Calu3 (cell line): ENCODE measurements at regions not wholly inside any gene's neighbourhood (a gene's known extent, or its start where the extent isn't known, plus 50 kb on each side); places are given as distances from the start of the nearest gene placed in this dataset.

Source experiments
- BruUV-seq: library from RNA; stranded (reverse); fragments of 400-500 nt; replicated peaks from 2 replicates; lab custom pipeline; 2021; lab: Mats Ljungman, UMichigan
- CTCF ChIA-PET: fragments of 300-600 bp; sonication (Branson Sonifier 250); formaldehyde crosslinking; loops from one replicate; lab custom pipeline; 2022; ENCODE audit warnings: antibody characterized with exemption; lab: Charles Lee
- DNase-seq: peaks from one replicate; pipeline ENCODE4 v3.0.0; 2022
- H3K27ac Mint-ChIP-seq: one replicate; pipeline ENCODE4 v1.8.0; 2022; ENCODE audit warnings: mixed read lengths; ENCODE audit not compliant: unreplicated experiment
- H3K27me3 Mint-ChIP-seq: one replicate; pipeline ENCODE4 v1.8.0; 2022; ENCODE audit warnings: mixed read lengths; ENCODE audit not compliant: unreplicated experiment
- H3K36me3 Mint-ChIP-seq: one replicate; pipeline ENCODE4 v1.8.0; 2022; ENCODE audit warnings: mild to moderate bottlenecking, moderate library complexity, mixed read lengths; ENCODE audit not compliant: insufficient read depth, unreplicated experiment
- H3K4me1 Mint-ChIP-seq: one replicate; pipeline ENCODE4 v1.8.0; 2022; ENCODE audit warnings: mild to moderate bottlenecking, low read depth, mixed read lengths; ENCODE audit not compliant: unreplicated experiment
- H3K4me3 Mint-ChIP-seq: one replicate; pipeline ENCODE4 v1.8.0; 2022; ENCODE audit warnings: mild to moderate bottlenecking, low read depth, moderate library complexity, mixed read lengths; ENCODE audit not compliant: unreplicated experiment
- H3K9me3 Mint-ChIP-seq: one replicate; pipeline ENCODE4 v1.8.0; 2022; ENCODE audit warnings: low read depth, mixed read lengths; ENCODE audit not compliant: unreplicated experiment
- intact Hi-C: fragments of 100-400 bp; cut with micrococcal nuclease; formaldehyde crosslinking; loops from one replicate; pipeline ENCODE4 v1.10.0; 2022; ENCODE audit not compliant: unreplicated experiment
- TF ChIP-seq, protein P1 (sequence below): fragments of 200-600 bp; IDR thresholded peaks from one replicate; pipeline ENCODE4 v1.8.0; 2022; ENCODE audit warnings: antibody characterized with exemption; ENCODE audit not compliant: unreplicated experiment

DNA sequence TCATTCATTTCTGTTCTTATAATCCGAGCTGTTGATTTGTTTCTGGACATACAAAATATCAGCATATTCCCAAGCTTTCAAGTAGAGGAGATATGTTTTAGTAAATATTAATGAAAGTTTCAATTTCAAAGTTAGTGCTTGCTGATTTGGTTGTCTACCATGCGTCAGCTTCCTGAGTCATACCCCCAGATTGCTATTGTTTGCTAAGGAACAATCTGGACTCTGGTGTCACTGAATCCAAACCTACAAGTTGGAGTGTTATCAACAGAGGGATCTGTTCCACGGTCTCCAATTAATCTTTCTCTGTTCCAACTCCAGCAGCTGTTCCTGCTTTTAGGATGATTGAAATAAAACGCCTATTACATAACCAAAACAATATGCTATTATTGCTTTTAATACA is 96.1 kb upstream of the FAM9A start:
- Mint-ChIP-seq H3K4me3 (no peak overlapping the region), H3K4me1 (no peaks in the 10 kb centered on the region), H3K9me3 (no peaks in the 10 kb centered on the region), H3K36me3 (no peaks in the 10 kb centered on the region), H3K27ac (no peak overlapping the region), H3K27me3 (no peaks in the 10 kb centered on the region)
- TF ChIP-seq, protein P1, sequence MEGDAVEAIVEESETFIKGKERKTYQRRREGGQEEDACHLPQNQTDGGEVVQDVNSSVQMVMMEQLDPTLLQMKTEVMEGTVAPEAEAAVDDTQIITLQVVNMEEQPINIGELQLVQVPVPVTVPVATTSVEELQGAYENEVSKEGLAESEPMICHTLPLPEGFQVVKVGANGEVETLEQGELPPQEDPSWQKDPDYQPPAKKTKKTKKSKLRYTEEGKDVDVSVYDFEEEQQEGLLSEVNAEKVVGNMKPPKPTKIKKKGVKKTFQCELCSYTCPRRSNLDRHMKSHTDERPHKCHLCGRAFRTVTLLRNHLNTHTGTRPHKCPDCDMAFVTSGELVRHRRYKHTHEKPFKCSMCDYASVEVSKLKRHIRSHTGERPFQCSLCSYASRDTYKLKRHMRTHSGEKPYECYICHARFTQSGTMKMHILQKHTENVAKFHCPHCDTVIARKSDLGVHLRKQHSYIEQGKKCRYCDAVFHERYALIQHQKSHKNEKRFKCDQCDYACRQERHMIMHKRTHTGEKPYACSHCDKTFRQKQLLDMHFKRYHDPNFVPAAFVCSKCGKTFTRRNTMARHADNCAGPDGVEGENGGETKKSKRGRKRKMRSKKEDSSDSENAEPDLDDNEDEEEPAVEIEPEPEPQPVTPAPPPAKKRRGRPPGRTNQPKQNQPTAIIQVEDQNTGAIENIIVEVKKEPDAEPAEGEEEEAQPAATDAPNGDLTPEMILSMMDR, result no peak
- no peak for DNase-seq
- intact Hi-C loops, result no loop called here
- CTCF ChIA-PET, result no interaction called here
- no TSS peak for BruUV-seq

DNA sequence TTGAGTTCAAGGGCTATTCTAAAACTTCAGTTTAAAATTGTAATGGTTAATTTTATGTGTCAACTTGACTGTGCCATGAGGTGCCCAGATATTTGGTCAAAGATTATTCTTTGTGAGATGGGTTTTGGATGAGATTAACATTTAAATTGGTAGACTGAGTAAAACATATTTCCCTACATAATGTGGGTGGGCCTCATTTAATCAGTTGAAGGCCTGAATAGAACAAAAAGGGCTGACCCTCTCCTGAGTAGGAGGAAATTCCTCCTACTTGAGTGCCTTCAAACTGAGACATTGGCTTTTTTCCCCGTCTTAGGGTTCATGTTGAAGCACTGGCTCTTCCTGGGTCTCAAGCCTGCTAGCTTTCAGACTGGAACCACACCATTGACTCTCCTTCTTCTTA is 89.6 kb upstream of the FAM9A start:
- BruUV-seq, result no TSS peak
- Mint-ChIP-seq H3K36me3 (no peaks in the 10 kb centered on the region), H3K9me3 (peaks cover 2% of the 10 kb centered on the region), H3K4me1 (no peaks in the 10 kb centered on the region), H3K27ac (no peak overlapping the region), H3K4me3 (no peak overlapping the region), H3K27me3 (no peaks in the 10 kb centered on the region)
- CTCF ChIA-PET, result no interaction called here
- intact Hi-C loops, result no loop called here
- TF ChIP-seq, protein P1, result no peak
- DNase-seq, result no peak

DNA sequence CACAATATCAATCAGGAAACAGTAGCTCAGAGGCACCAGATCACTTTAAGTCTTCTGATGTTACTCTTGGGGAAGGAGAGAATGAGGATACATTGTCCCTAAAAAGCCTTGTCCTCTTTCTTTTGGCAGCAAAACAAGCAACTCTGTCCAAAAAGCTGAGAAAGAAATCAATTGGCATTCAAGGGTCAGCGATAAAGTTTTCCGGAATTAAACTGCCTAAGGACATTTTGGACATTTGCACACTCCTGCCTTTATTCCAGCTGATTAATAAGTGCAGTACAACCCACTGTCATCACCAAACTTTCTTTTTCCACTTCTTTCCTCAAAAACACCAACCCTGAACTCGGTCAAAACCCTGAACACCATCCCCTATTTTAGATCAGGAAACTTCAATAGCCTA is 85.8 kb upstream of the FAM9A start:
- no TSS peak for BruUV-seq
- DNase-seq, result no peak
- Mint-ChIP-seq H3K4me1 (no peaks in the 10 kb centered on the region), H3K9me3 (peaks cover 2% of the 10 kb centered on the region), H3K4me3 (no peak overlapping the region), H3K27me3 (no peaks in the 10 kb centered on the region), H3K36me3 (no peaks in the 10 kb centered on the region), H3K27ac (no peak overlapping the region)
- TF ChIP-seq, protein P1, result no peak
- CTCF ChIA-PET, result interaction anchor here (0.6 to 1.2 kb wide), 2 partner anchors 42 to 426 kb away, joined by 3 to 6 read pairs; no protein-coding TSS in a partner anchor
- intact Hi-C loops, result no loop called here

DNA sequence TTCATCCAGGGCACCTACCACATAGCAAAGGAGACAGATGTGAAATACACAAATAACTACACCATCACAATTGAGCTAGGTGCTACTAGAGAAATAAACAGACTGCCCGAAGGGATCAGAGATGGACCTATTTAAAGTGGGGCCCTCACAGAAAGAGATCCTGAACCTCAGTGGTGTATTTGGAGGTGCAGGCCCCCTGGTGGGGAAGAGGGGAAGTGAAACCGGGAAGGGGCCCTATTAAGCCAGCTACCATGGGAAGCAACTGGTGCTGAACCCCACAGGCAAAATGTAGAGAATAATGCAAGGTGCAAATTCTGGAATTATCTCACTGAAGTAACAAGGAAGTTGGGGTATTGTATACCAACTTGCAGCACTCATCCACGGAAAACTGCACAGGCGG is 78.6 kb upstream of the FAM9A start:
- Mint-ChIP-seq H3K4me1 (no peaks in the 10 kb centered on the region), H3K27me3 (no peaks in the 10 kb centered on the region), H3K9me3 (peaks cover 3% of the 10 kb centered on the region), H3K27ac (no peak overlapping the region), H3K4me3 (no peak overlapping the region), H3K36me3 (peaks cover 5% of the 10 kb centered on the region)
- intact Hi-C loops, result loop anchor here (2.0 kb wide), 1 partner anchor 57 kb away; no protein-coding TSS in a partner anchor
- peak; percentile 63 for DNase-seq
- no TSS peak for BruUV-seq
- TF ChIP-seq, protein P1, result peak; percentile 60
- CTCF ChIA-PET, result interaction anchor here (0.5 to 2.0 kb wide), 4 partner anchors 9 to 61 kb away, joined by 3 to 10 read pairs (median 4); no protein-coding TSS in a partner anchor
